Spleen (tissue), 7 donors: ENCODE measurements at regions not wholly inside any gene's neighbourhood (a gene's known extent, or its start where the extent isn't known, plus 50 kb on each side); places are given as distances from the start of the nearest gene placed in this dataset.

ENCODE experiments used
- CTCF ChIP-seq, 11 experiments: fragments of 200-600 bp in 7 of 11; fragments of 450-650 bp in 4 of 11; sonication (generic) in 4 of 11; IDR thresholded peaks in 8 of 11; conservative IDR thresholded peaks in 3 of 11; 1 replicate in 7 of 11; 2 replicates in 4 of 11; pipeline versions ENCODE4 v1.4.0 to v1.8.0; 2016 to 2021; ENCODE audit warnings: antibody characterized with exemption in 11 of 11, inconsistent platforms in 4 of 11, mild to moderate bottlenecking in 1 of 11
- POLR2A ChIP-seq, 3 donors: fragments of 450-650 bp; IDR thresholded peaks; one replicate each; pipeline ENCODE4 v1.5.1; 2017; ENCODE audit warnings: antibody characterized with exemption in 3 of 3, mild to moderate bottlenecking in 1 of 3
- POLR2AphosphoS5 ChIP-seq, 3 donors: sonication (generic); formaldehyde crosslinking; IDR thresholded peaks; one replicate each; pipeline ENCODE4 v1.5.1; 2017; ENCODE audit warnings: antibody characterized with exemption in 3 of 3
- donor health status: DM: no; HTN: no; CAD: no; lungs with moderate emphysema.
- donor health status: DM: no; HTN: no; CAD: no.
- donor health status: DM: no; HTN: no; CAD: no.

- no peak for TF ChIP-seq CTCF (IDR thresholded peaks at IDR 0.05 in 8 of 11, conservative IDR thresholded peaks at IDR 0.05 in 3 of 11)
- TF ChIP-seq POLR2AphosphoS5 (IDR thresholded peaks at IDR 0.05): no peak
- no peak for TF ChIP-seq POLR2A (IDR thresholded peaks at IDR 0.05)
Observed at GRCh38 chr14:81859046-81859445, 325.4 kb upstream of the SEL1L start.
